NB4 (cell line): ENCODE measurements at regions not wholly inside any gene's neighbourhood (a gene's known extent, or its start where the extent isn't known, plus 50 kb on each side); places are given as distances from the start of the nearest gene placed in this dataset.

Source experiments
- DNase-seq: peaks from one replicate; pipeline ENCODE4 v3.0.0; 2010; ENCODE audit warnings: low read depth
- H3K4me3 ChIP-seq: one replicate; pipeline ENCODE4 v1.5.1; 2011; ENCODE audit warnings: mild to moderate bottlenecking, low read depth, low read length, moderate library complexity
- CTCF ChIP-seq: IDR thresholded peaks from one replicate; pipeline ENCODE4 v1.5.1; 2012; ENCODE audit warnings: low read depth, low read length
- MAX ChIP-seq: IDR thresholded peaks from 2 replicates; pipeline ENCODE4 v1.6.1; 2011; ENCODE audit warnings: low read depth, low read length
- MYC ChIP-seq: IDR thresholded peaks from 2 replicates; pipeline ENCODE4 v1.6.1; 2011; ENCODE audit warnings: low read depth, low read length
- POLR2A ChIP-seq: IDR thresholded peaks from 2 replicates; pipeline ENCODE4 v1.6.1; 2011; ENCODE audit warnings: mild to moderate bottlenecking; ENCODE audit not compliant: insufficient read length; ENCODE audit errors: extremely low read depth

GRCh38 chrX:140317462-140317861 is 187.4 kb downstream of the SOX3 start:
- no peak overlapping the region for H3K4me3 ChIP-seq
- no peak for DNase-seq
- TF ChIP-seq MYC, result no peak
- TF ChIP-seq POLR2A, result no peak
- no peak for TF ChIP-seq CTCF
- no peak for TF ChIP-seq MAX

GRCh38 chrX:140298960-140299825 is 205.7 kb downstream of the SOX3 start:
- TF ChIP-seq POLR2A (no peak), MYC (no peak), CTCF (no peak), MAX (no peak)
- no peak for DNase-seq
- no peak overlapping the region for H3K4me3 ChIP-seq

GRCh38 chrX:140297273-140297672 is 207.6 kb downstream of the SOX3 start:
- H3K4me3 ChIP-seq, result no peak overlapping the region
- TF ChIP-seq MYC, result no peak
- no peak for TF ChIP-seq CTCF
- TF ChIP-seq MAX, result no peak
- no peak for TF ChIP-seq POLR2A
- DNase-seq, result no peak

- DNase-seq, result peak; percentile 1
- H3K4me3 ChIP-seq, result no peak overlapping the region
- TF ChIP-seq POLR2A, result no peak
- no peak for TF ChIP-seq MYC
- no peak for TF ChIP-seq CTCF
- no peak for TF ChIP-seq MAX
Observed at GRCh38 chrX:140292961-140293360, 211.9 kb downstream of the SOX3 start.

- H3K4me3 ChIP-seq, result no peak overlapping the region
- no peak for DNase-seq
- TF ChIP-seq CTCF (no peak), POLR2A (no peak), MAX (no peak), MYC (no peak)
Observed at GRCh38 chrX:140292188-140292587, 212.7 kb downstream of the SOX3 start.
